GM18511 (cell line): ENCODE measurements at regions not wholly inside any gene's neighbourhood (a gene's known extent, or its start where the extent isn't known, plus 50 kb on each side); places are given as distances from the start of the nearest gene placed in this dataset.
A peak's percentile ranks its signal among the peaks of the same experiment; 100 is the strongest.

ENCODE experiments used
- ATAC-seq: cut with Tn5 transposase; IDR thresholded peaks from one replicate; pipeline ENCODE4 v1.9.1; 2021; ENCODE audit warnings: mild to moderate bottlenecking, moderate library complexity; ENCODE audit not compliant: unreplicated experiment

- no peak for ATAC-seq
Measured at GRCh38 chr12:71071536-71072097, 86.2 kb downstream of the TSPAN8 start.

GRCh38 chr12:71070416-71071128, 87.2 kb downstream of the TSPAN8 start:
- no peak for ATAC-seq

DNA sequence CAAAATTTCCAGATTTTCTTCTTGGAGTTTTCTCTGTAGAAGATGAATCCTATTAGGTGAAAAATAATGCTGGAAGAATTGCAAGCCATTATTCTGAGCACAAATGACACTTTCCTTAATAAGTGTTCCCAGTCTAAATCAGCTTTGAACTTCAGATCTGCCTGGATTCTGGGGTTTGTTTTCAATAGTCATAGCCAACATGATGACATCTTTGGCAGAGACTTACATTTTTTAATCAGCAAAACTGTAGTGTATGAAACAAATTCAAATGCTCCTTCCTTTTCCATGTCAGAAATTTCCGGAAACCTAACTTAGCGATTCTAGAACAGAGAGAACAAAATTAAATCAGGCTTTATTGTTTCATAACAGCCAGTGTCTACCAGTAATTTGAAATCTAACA, 88.5 kb downstream of the TSPAN8 start:
- no peak for ATAC-seq

DNA sequence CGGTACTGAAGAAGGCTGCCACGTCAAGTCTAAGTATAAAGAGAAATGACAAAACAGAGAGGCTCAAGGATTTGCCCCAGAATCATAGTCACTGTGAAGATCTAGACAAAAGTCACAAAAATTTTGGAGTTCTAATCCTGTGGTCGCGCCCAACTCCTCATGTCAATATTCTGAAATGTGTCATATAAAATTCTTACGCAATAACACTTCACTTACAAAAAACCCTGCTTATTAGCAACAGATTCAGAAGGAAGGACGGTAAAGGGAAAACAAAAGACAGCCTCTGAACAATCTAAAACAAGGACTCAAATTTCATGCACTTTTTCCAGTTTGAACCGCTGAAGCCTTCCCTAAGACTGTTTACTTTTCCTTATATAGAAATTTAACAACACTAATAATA, 94.7 kb downstream of the TSPAN8 start:
- ATAC-seq = no peak

- no peak for ATAC-seq
Measured at GRCh38 chr12:71061451-71061850, 96.3 kb downstream of the TSPAN8 start.

DNA sequence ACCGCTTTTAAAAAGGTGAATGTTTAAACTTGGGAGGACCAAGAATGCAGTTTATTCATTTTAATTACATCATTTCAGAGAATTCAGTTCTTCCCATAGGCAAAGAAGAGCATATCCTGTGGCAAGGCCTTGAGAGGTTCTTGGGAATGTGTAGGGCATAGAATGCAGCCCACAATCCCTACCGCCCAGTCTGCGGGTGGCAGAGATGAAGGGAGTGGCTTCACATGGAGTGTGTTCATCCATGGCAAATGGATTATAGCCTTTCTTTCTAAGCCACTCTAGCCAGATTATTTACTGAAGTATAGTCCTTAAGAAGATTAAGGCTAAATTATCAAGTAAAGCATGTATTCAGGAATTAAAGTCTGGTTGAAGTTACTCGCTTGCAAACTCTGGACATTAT, 97.4 kb downstream of the TSPAN8 start:
- ATAC-seq = no peak

GRCh38 chr12:71057330-71057729, 100.5 kb downstream of the TSPAN8 start:
- no peak for ATAC-seq

- ATAC-seq = no peak
Measured at GRCh38 chr12:71054551-71054950, 103.2 kb downstream of the TSPAN8 start.

- ATAC-seq = no peak
Measured at GRCh38 chr12:71046215-71046614, 111.6 kb downstream of the TSPAN8 start.

GRCh38 chr12:71045781-71046180, 112.0 kb downstream of the TSPAN8 start:
- peak; percentile 60 for ATAC-seq

- no peak for ATAC-seq
Measured at GRCh38 chr12:71041476-71041875, 116.3 kb downstream of the TSPAN8 start.

- no peak for ATAC-seq
Measured at GRCh38 chr12:71038960-71039359, 118.4 kb upstream of the PTPRR start.

- ATAC-seq = no peak
Measured at GRCh38 chr12:71036526-71036925, 116.0 kb upstream of the PTPRR start.

DNA sequence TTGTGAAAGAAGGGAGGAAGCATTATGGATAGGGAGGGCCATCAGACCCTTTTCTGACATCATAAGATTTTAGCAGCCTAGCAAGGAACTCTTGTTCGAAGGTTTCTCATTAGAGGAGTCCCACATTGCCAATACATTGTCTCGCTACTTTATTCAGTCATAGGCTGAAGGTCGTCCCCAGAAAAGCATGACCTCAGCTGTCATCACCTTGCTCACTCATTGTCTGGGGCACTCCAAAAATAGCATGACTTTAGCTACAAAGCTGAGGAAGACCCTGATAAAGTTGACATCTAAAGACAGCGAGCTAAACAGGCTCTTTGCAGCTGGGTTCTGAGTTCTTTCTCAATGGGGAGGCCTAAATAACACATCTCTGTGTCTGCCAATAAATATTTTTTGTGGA, 112.4 kb upstream of the PTPRR start:
- ATAC-seq = no peak

DNA sequence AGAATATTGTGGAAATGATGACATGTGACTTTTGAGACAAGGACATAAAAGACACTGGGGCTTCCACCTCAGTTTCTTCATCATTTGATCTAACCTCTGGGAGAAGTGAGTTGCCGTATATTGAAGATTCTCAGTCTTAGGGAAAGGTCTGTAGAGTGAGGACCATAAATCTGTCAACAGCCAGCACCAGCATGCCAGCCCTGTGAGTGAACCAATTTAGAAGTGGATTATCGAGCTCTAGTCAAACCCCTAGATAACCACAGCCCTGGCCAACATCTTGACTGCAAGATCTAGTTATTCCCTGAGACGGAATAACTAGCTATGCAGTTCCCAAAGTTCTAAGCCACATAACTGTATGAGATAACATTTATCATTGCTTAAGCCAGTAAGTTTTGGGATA, 108.8 kb upstream of the PTPRR start:
- no peak for ATAC-seq

GRCh38 chr12:71027856-71028255, 107.3 kb upstream of the PTPRR start:
- ATAC-seq = no peak

DNA sequence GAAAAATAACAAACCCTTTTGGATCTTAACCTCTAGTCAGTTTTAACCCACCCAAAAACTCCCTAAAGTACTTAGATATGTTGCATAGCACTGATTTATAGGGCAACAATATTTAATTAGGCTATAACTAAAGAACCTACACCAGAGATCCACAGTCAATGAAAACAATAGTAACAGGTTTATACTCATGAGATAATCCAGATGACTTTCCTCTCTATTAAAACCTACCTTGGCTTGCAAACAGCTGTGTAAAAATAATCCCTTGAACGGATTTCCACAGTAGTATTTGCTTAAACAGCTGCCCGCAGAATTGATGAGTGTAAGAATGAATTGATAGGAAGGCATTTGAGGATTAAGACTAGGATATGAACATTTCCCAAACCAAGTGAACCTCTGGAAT, 104.3 kb upstream of the PTPRR start:
- ATAC-seq = no peak

GRCh38 chr12:71024281-71024680, 103.7 kb upstream of the PTPRR start:
- ATAC-seq = no peak

DNA sequence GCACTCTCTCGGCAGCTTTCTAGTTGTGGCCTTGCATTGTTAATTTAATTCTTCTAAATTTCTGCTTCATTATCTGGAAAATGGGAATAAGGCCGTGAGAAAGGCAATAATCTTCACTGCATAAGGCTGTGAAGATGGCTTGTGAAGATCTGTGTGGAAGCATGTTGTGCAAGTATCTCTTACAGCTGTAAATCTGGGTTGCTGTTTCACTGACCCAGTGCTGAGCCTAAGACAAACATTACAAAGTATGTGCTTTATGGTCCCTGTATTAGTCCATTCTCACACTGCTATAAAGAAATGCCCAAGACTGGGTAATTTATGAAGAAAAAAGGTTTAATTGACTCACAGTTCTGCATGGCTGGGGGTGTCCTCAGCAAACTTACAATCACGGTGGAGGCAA, 101.0 kb upstream of the PTPRR start:
- no peak for ATAC-seq

GRCh38 chr12:71019282-71019831, 98.8 kb upstream of the PTPRR start:
- ATAC-seq = no peak

GRCh38 chr12:71018682-71019081, 98.1 kb upstream of the PTPRR start:
- ATAC-seq = no peak

GRCh38 chr12:71014180-71014785, 93.7 kb upstream of the PTPRR start:
- ATAC-seq = no peak
